ENCODE measurements at regions not wholly inside any gene's neighbourhood (a gene's known extent, or its start where the extent isn't known, plus 50 kb on each side); places are given as distances from the start of the nearest gene placed in this dataset.

DNA sequence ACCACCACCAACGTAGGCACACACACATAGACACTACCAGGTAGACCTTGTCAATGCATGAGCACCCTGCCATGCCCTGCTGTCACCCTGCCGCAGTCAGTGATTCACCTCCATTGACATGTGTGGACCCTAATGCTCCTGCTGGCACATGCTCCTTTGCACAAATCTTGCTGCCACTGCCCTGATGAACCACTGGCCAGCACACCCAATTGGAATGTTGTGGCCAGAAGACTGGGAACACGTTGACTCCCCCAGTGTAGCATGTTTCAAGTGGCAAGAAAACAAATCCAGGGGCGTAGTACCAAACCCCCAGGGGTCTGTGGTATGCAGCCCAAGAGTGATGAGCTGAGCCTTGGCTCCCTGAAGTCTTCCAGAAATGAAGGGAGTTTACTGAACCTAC lies 486.4 kb upstream of the KIF2B start:
- Histone ChIP-seq H3K9me3 (no peaks in the 10 kb centered on the region), H3K4me3 (no peak overlapping the region), H3K4me1 (no peaks in the 10 kb centered on the region), H3K27me3 (no peaks in the 10 kb centered on the region), H3K36me3 (no peaks in the 10 kb centered on the region), H3K27ac (no peak overlapping the region)
- intact Hi-C loops (cut with DNase I; ENCODE audit: low total_unique reads) = no loop called here
- DNase-seq = no peak
- ATAC-seq = no peak
- in situ Hi-C loops (cut with MboI; ENCODE audit: low sequenced_read_pairs in 4 of 4) = no loop called here
- TF ChIP-seq POLR2A (IDR thresholded peaks at IDR 0.05) = no peak
- TF ChIP-seq, protein P1, sequence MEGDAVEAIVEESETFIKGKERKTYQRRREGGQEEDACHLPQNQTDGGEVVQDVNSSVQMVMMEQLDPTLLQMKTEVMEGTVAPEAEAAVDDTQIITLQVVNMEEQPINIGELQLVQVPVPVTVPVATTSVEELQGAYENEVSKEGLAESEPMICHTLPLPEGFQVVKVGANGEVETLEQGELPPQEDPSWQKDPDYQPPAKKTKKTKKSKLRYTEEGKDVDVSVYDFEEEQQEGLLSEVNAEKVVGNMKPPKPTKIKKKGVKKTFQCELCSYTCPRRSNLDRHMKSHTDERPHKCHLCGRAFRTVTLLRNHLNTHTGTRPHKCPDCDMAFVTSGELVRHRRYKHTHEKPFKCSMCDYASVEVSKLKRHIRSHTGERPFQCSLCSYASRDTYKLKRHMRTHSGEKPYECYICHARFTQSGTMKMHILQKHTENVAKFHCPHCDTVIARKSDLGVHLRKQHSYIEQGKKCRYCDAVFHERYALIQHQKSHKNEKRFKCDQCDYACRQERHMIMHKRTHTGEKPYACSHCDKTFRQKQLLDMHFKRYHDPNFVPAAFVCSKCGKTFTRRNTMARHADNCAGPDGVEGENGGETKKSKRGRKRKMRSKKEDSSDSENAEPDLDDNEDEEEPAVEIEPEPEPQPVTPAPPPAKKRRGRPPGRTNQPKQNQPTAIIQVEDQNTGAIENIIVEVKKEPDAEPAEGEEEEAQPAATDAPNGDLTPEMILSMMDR (IDR thresholded peaks at IDR 0.05 in 4 of 5, conservative IDR thresholded peaks at IDR 0.05 in 1 of 5) = no peak

- in situ Hi-C loops (cut with MboI; ENCODE audit: low sequenced_read_pairs in 4 of 4) (no loop called here), intact Hi-C loops (cut with DNase I; ENCODE audit: low total_unique reads) (no loop called here)
- H3K27ac ChIP-seq = no peak overlapping the region
- no peaks in the 10 kb centered on the region for H3K27me3 ChIP-seq
- DNase-seq (no peak), ATAC-seq (no peak)
- no peaks in the 10 kb centered on the region for H3K9me3 ChIP-seq
- H3K36me3 ChIP-seq = no peaks in the 10 kb centered on the region
- no peaks in the 10 kb centered on the region for H3K4me1 ChIP-seq
- TF ChIP-seq, protein P1 (IDR thresholded peaks at IDR 0.05 in 4 of 5, conservative IDR thresholded peaks at IDR 0.05 in 1 of 5) = no peak
- no peak for TF ChIP-seq POLR2A (IDR thresholded peaks at IDR 0.05)
- no peak overlapping the region for H3K4me3 ChIP-seq
These were observed 487.3 kb upstream of the KIF2B start for GRCh38 chr17:53335443-53335842.

DNA sequence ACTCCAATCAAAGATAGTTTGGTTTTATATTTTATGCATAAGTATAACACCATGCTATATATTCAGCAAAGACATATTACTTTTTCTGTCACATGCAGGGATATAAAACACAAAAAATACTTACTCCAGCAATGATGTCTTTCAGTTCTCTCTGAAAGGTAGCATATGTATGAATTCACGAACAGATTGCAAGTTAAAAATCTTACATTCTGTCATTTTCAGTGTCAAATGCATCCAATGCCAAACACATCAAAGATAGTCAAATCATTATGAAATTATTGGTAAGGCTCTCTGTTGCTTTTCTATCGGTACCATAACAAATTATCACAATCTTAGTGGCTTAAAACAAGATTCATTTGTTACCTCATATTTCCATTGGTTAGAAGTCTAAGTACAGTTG lies 492.0 kb upstream of the KIF2B start:
- TF ChIP-seq POLR2A (IDR thresholded peaks at IDR 0.05) = no peak
- TF ChIP-seq, protein P1 (IDR thresholded peaks at IDR 0.05 in 4 of 5, conservative IDR thresholded peaks at IDR 0.05 in 1 of 5) = no peak
- Histone ChIP-seq H3K36me3 (no peaks in the 10 kb centered on the region), H3K27me3 (no peaks in the 10 kb centered on the region), H3K27ac (no peak overlapping the region), H3K9me3 (no peaks in the 10 kb centered on the region), H3K4me3 (no peak overlapping the region), H3K4me1 (no peaks in the 10 kb centered on the region)
- ATAC-seq (no peak), DNase-seq (no peak)
- in situ Hi-C loops (cut with MboI; ENCODE audit: low sequenced_read_pairs in 4 of 4) (no loop called here), intact Hi-C loops (cut with DNase I; ENCODE audit: low total_unique reads) (no loop called here)

DNA sequence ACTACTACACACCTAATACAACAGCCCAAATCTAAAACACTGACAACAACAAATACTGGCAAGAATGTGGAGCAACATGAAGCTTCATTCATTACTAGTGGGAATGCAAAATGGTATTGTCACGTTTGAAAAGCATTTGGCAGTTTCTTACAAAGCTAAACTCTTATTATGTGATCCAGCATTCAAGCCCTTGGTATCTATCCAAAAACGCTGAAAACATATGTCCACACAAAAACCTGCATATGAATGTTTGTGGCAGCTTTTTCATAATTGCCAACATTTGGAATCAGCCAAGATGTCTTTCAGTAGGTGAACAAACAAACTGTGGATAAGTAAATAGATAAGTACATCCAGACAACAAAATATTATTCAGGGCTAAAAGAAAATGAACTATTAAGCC lies 501.1 kb upstream of the KIF2B start:
- H3K4me1 ChIP-seq = no peaks in the 10 kb centered on the region
- DNase-seq = no peak
- TF ChIP-seq, protein P1 (IDR thresholded peaks at IDR 0.05 in 4 of 5, conservative IDR thresholded peaks at IDR 0.05 in 1 of 5) = no peak
- TF ChIP-seq POLR2A (IDR thresholded peaks at IDR 0.05) = no peak
- intact Hi-C loops (cut with DNase I; ENCODE audit: low total_unique reads) = no loop called here
- no peaks in the 10 kb centered on the region for H3K36me3 ChIP-seq
- H3K27me3 ChIP-seq = no peaks in the 10 kb centered on the region
- no peak overlapping the region for H3K4me3 ChIP-seq
- no peak for ATAC-seq
- H3K27ac ChIP-seq = no peak overlapping the region
- in situ Hi-C loops (cut with MboI; ENCODE audit: low sequenced_read_pairs in 4 of 4) = no loop called here
- no peaks in the 10 kb centered on the region for H3K9me3 ChIP-seq

GRCh38 chr17:53319947-53320346 lies 502.8 kb upstream of the KIF2B start:
- no peak overlapping the region for H3K27ac ChIP-seq
- ATAC-seq = no peak
- TF ChIP-seq, protein P1 (IDR thresholded peaks at IDR 0.05 in 4 of 5, conservative IDR thresholded peaks at IDR 0.05 in 1 of 5) = no peak
- TF ChIP-seq POLR2A (IDR thresholded peaks at IDR 0.05) = no peak
- H3K36me3 ChIP-seq = no peaks in the 10 kb centered on the region
- no peak overlapping the region for H3K4me3 ChIP-seq
- intact Hi-C loops (cut with DNase I; ENCODE audit: low total_unique reads) (no loop called here), in situ Hi-C loops (cut with MboI; ENCODE audit: low sequenced_read_pairs in 4 of 4) (no loop called here)
- H3K4me1 ChIP-seq = no peaks in the 10 kb centered on the region
- H3K9me3 ChIP-seq = no peaks in the 10 kb centered on the region
- no peak for DNase-seq
- H3K27me3 ChIP-seq = no peaks in the 10 kb centered on the region
